OCI-LY7 (cell line): ENCODE measurements at regions not wholly inside any gene's neighbourhood (a gene's known extent, or its start where the extent isn't known, plus 50 kb on each side); places are given as distances from the start of the nearest gene placed in this dataset.

Experiments
- BruUV-seq: library from RNA; stranded (reverse); fragments of 400-500 nt; replicated peaks from 2 replicates; lab custom pipeline; 2021; lab: Mats Ljungman, UMichigan
- CTCF ChIA-PET: fragments of 300-600 bp; sonication (Branson Sonifier 250); formaldehyde crosslinking; loops from one replicate; lab custom pipeline; 2022; ENCODE audit warnings: antibody characterized with exemption; ENCODE audit not compliant: unreplicated experiment; lab: Charles Lee
- POLR2A ChIA-PET: fragments of 300-600 bp; sonication (Branson Sonifier 250); formaldehyde crosslinking; loops from one replicate; lab custom pipeline; 2022; ENCODE audit warnings: antibody characterized with exemption; lab: Charles Lee
- DNase-seq: peaks from one replicate; pipeline ENCODE4 v3.0.0-alpha.2; 2015; ENCODE audit warnings: low spot score
- H2AFZ ChIP-seq: fragments of 200-600 bp; sonication (generic), shearing (Covaris generic); 2 replicates; pipeline ENCODE4 v1.6.1; 2014; ENCODE audit warnings: mild to moderate bottlenecking, antibody characterized with exemption, low read length, moderate library complexity
- H3K27ac ChIP-seq: fragments of 200-600 bp; sonication (generic); 2 replicates; pipeline ENCODE4 v1.5.1; 2014; ENCODE audit warnings: mixed run types, low read depth, mild to moderate bottlenecking, moderate library complexity, low read length, inconsistent platforms; ENCODE audit not compliant: poor library complexity, severe bottlenecking
- H3K36me3 ChIP-seq: fragments of 200-600 bp; sonication (generic); 2 replicates; pipeline ENCODE4 v1.6.1; 2014; ENCODE audit warnings: mild to moderate bottlenecking, antibody characterized with exemption, low read length, moderate library complexity, mixed read lengths; ENCODE audit not compliant: insufficient read depth
- H3K4me1 ChIP-seq: fragments of 200-600 bp; sonication (generic); 2 replicates; pipeline ENCODE4 v1.5.1; 2014; ENCODE audit warnings: mild to moderate bottlenecking, low read length; ENCODE audit not compliant: insufficient read depth, poor library complexity, severe bottlenecking
- H3K4me2 ChIP-seq: fragments of 200-600 bp; sonication (generic); 2 replicates; pipeline ENCODE4 v1.6.1; 2014; ENCODE audit warnings: mild to moderate bottlenecking, low read length
- H3K4me3 ChIP-seq: fragments of 200-600 bp; sonication (generic); 2 replicates; pipeline ENCODE4 v1.5.1; 2014; ENCODE audit warnings: mild to moderate bottlenecking, low read depth, low read length; ENCODE audit not compliant: poor library complexity, severe bottlenecking
- H3K79me2 ChIP-seq: fragments of 200-600 bp; sonication (generic); 2 replicates; pipeline ENCODE4 v1.6.1; 2016; ENCODE audit warnings: low read depth, mild to moderate bottlenecking, low read length, moderate library complexity, mixed read lengths; ENCODE audit not compliant: insufficient read depth
- H3K9me2 ChIP-seq: fragments of 200-600 bp; sonication (generic); 2 replicates; pipeline ENCODE4 v1.6.1; 2016; ENCODE audit warnings: mild to moderate bottlenecking, low read length, mixed read lengths; ENCODE audit not compliant: insufficient read depth
- H3K9me3 ChIP-seq: fragments of 200-600 bp; sonication (generic); 2 replicates; pipeline ENCODE4 v1.6.1; 2014; ENCODE audit warnings: mild to moderate bottlenecking, mixed run types, low read length, mixed read lengths
- H4K20me1 ChIP-seq: fragments of 200-600 bp; sonication (generic); 2 replicates; pipeline ENCODE4 v1.6.1; 2014; ENCODE audit warnings: mild to moderate bottlenecking, antibody characterized with exemption, low read length, moderate library complexity, mixed read lengths; ENCODE audit not compliant: insufficient read depth
- EZH2phosphoT487 ChIP-seq: fragments of 200-600 bp; sonication (generic); IDR thresholded peaks from 2 replicates; pipeline ENCODE4 v1.6.1; 2018; ENCODE audit warnings: low read depth, borderline replicate concordance, mild to moderate bottlenecking, mixed run types, antibody characterized with exemption, low read length, moderate library complexity, mixed read lengths
- intact Hi-C: fragments of 100-400 bp; cut with micrococcal nuclease; formaldehyde crosslinking; loops from one replicate; pipeline ENCODE4 v1.10.0; 2022; ENCODE audit not compliant: unreplicated experiment
- TF ChIP-seq, protein P1 (sequence below): fragments of 200-600 bp; sonication (generic); conservative IDR thresholded peaks from 2 replicates; pipeline ENCODE4 v1.5.1; 2014; ENCODE audit warnings: mild to moderate bottlenecking, antibody characterized with exemption, low read length, moderate library complexity, mixed read lengths

DNA sequence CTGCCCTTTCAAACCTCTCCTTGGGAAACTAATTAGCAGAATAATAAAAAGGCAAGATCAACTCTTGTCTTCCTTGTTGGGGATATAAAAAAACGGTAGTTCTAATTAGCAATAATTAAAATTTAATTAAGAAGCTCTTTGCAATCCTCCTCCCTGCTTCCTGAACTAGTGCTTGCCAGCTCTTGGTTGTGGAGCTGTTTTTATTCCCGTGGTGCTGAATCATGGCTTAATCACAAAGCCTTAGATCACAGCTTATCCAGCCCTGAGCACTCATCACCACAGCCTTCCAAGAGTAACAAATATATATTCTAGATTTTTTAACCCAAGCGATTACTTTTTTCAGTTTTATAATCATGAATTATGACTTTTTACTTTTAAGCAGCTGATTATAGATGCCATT lies 63.2 kb upstream of the INSM2 start:
- intact Hi-C loops = no loop called here
- TF ChIP-seq, protein P1, sequence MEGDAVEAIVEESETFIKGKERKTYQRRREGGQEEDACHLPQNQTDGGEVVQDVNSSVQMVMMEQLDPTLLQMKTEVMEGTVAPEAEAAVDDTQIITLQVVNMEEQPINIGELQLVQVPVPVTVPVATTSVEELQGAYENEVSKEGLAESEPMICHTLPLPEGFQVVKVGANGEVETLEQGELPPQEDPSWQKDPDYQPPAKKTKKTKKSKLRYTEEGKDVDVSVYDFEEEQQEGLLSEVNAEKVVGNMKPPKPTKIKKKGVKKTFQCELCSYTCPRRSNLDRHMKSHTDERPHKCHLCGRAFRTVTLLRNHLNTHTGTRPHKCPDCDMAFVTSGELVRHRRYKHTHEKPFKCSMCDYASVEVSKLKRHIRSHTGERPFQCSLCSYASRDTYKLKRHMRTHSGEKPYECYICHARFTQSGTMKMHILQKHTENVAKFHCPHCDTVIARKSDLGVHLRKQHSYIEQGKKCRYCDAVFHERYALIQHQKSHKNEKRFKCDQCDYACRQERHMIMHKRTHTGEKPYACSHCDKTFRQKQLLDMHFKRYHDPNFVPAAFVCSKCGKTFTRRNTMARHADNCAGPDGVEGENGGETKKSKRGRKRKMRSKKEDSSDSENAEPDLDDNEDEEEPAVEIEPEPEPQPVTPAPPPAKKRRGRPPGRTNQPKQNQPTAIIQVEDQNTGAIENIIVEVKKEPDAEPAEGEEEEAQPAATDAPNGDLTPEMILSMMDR = no peak
- no peak for TF ChIP-seq EZH2phosphoT487
- CTCF ChIA-PET = interaction anchor here (0.6 kb wide), 1 partner anchor 1767 kb away, joined by 3 read pairs; no protein-coding TSS in a partner anchor

GRCh38 chr14:35471803-35472202 lies 62.2 kb upstream of the INSM2 start:
- BruUV-seq = no TSS peak
- no peak for DNase-seq
- H3K4me3 ChIP-seq = no peak overlapping the region
- TF ChIP-seq, protein P1 = no peak
- TF ChIP-seq EZH2phosphoT487 = no peak
- no peaks in the 10 kb centered on the region for H3K4me1 ChIP-seq
- ChIA-PET POLR2A (no interaction called here), CTCF (no interaction called here)
- intact Hi-C loops = no loop called here
- no peak overlapping the region for H3K27ac ChIP-seq
- H4K20me1 ChIP-seq = no peaks in the 10 kb centered on the region
- no peaks in the 10 kb centered on the region for H3K79me2 ChIP-seq
- no peaks in the 10 kb centered on the region for H3K9me3 ChIP-seq
- no peak overlapping the region for H2AFZ ChIP-seq
- no peaks in the 10 kb centered on the region for H3K9me2 ChIP-seq
- H3K36me3 ChIP-seq = no peaks in the 10 kb centered on the region
- H3K4me2 ChIP-seq = no peak overlapping the region

More for the DNA sequence above, 63.2 kb upstream of the INSM2 start:
- Histone ChIP-seq H3K4me1 (no peaks in the 10 kb centered on the region), H2AFZ (no peak overlapping the region), H4K20me1 (no peaks in the 10 kb centered on the region), H3K4me2 (no peak overlapping the region), H3K4me3 (no peak overlapping the region), H3K27ac (no peak overlapping the region), H3K36me3 (no peaks in the 10 kb centered on the region), H3K9me3 (0 out of 2 replicates have a peak, but pooled peaks cover 6% of the 10 kb centered on the region), H3K9me2 (no peaks in the 10 kb centered on the region), H3K79me2 (no peaks in the 10 kb centered on the region)
- POLR2A ChIA-PET = interaction anchor here (0.7 to 0.9 kb wide), 2 partner anchors 69 to 214 kb away, joined by 3 read pairs; no protein-coding TSS in a partner anchor
- DNase-seq = no peak
- BruUV-seq = no TSS peak

- BruUV-seq = no TSS peak
- Histone ChIP-seq H3K27ac (no peak overlapping the region), H3K4me3 (no peak overlapping the region), H3K4me2 (no peak overlapping the region), H3K79me2 (no peaks in the 10 kb centered on the region), H4K20me1 (no peaks in the 10 kb centered on the region), H3K36me3 (no peaks in the 10 kb centered on the region), H3K9me2 (no peaks in the 10 kb centered on the region), H3K4me1 (no peaks in the 10 kb centered on the region), H2AFZ (no peak overlapping the region), H3K9me3 (no peaks in the 10 kb centered on the region)
- POLR2A ChIA-PET = interaction anchor here (0.6 kb wide), 1 partner anchor 1378 kb away, joined by 5 read pairs; no protein-coding TSS in a partner anchor
- CTCF ChIA-PET = no interaction called here
- intact Hi-C loops = no loop called here
- DNase-seq = no peak
- TF ChIP-seq, protein P1 = no peak
- TF ChIP-seq EZH2phosphoT487 = no peak
These were observed 59.6 kb upstream of the INSM2 start for GRCh38 chr14:35474323-35474722.
